IPS-11a (cell line): ENCODE measurements at regions not wholly inside any gene's neighbourhood (a gene's known extent, or its start where the extent isn't known, plus 50 kb on each side); places are given as distances from the start of the nearest gene placed in this dataset.
"Not testable (repeated sequence)": the region's sequence is repeated elsewhere in the genome, so short reads cannot be mapped to it uniquely, and the experiment has no call there.

Experiments used
- H3K4me3 ChIP-seq: one replicate; pipeline ENCODE4 v1.5.1; 2013; ENCODE audit warnings: low read depth, low read length, control low read depth

GRCh38 chr3:176097027-176097426 lies 1100.3 kb downstream of the TBL1XR1 start:
- H3K4me3 ChIP-seq, result no peak overlapping the region

- not testable (repeated sequence) for H3K4me3 ChIP-seq
These were observed 1103.4 kb downstream of the TBL1XR1 start for GRCh38 chr3:176093892-176094291.

- H3K4me3 ChIP-seq, result no peak overlapping the region
These were observed 1106.6 kb downstream of the TBL1XR1 start for GRCh38 chr3:176090727-176091126.

GRCh38 chr3:176088962-176089383 lies 1108.3 kb downstream of the TBL1XR1 start:
- H3K4me3 ChIP-seq, result no peak overlapping the region

GRCh38 chr3:176087066-176087697 lies 1110.1 kb downstream of the TBL1XR1 start:
- no peak overlapping the region for H3K4me3 ChIP-seq

- no peak overlapping the region for H3K4me3 ChIP-seq
These were observed 1117.5 kb downstream of the TBL1XR1 start for GRCh38 chr3:176079785-176080184.

- no peak overlapping the region for H3K4me3 ChIP-seq
These were observed 1118.4 kb downstream of the TBL1XR1 start for GRCh38 chr3:176078906-176079305.

GRCh38 chr3:176075491-176075890 lies 1121.8 kb downstream of the TBL1XR1 start:
- H3K4me3 ChIP-seq, result no peak overlapping the region

GRCh38 chr3:176075046-176075445 lies 1122.2 kb downstream of the TBL1XR1 start:
- H3K4me3 ChIP-seq, result no peak overlapping the region

GRCh38 chr3:176074096-176074495 lies 1123.2 kb downstream of the TBL1XR1 start:
- H3K4me3 ChIP-seq, result no peak overlapping the region

- no peak overlapping the region for H3K4me3 ChIP-seq
These were observed 1125.3 kb downstream of the TBL1XR1 start for GRCh38 chr3:176071943-176072342.

GRCh38 chr3:176068750-176069149 lies 1128.5 kb downstream of the TBL1XR1 start:
- no peak overlapping the region for H3K4me3 ChIP-seq

- no peak overlapping the region for H3K4me3 ChIP-seq
These were observed 1138.4 kb downstream of the TBL1XR1 start for GRCh38 chr3:176058856-176059255.

- no peak overlapping the region for H3K4me3 ChIP-seq
These were observed 1141.4 kb downstream of the TBL1XR1 start for GRCh38 chr3:176055836-176056235.

GRCh38 chr3:176051766-176052165 lies 1145.5 kb downstream of the TBL1XR1 start:
- no peak overlapping the region for H3K4me3 ChIP-seq

GRCh38 chr3:176046703-176047102 lies 1150.6 kb downstream of the TBL1XR1 start:
- no peak overlapping the region for H3K4me3 ChIP-seq

- H3K4me3 ChIP-seq, result no peak overlapping the region
These were observed 1155.5 kb downstream of the TBL1XR1 start for GRCh38 chr3:176041812-176042211.

GRCh38 chr3:176041185-176041584 lies 1156.1 kb downstream of the TBL1XR1 start:
- no peak overlapping the region for H3K4me3 ChIP-seq

- no peak overlapping the region for H3K4me3 ChIP-seq
These were observed 1159.6 kb downstream of the TBL1XR1 start for GRCh38 chr3:176037636-176038035.

GRCh38 chr3:176032043-176032442 lies 1165.2 kb downstream of the TBL1XR1 start:
- no peak overlapping the region for H3K4me3 ChIP-seq

- not testable (repeated sequence) for H3K4me3 ChIP-seq
These were observed 1157.1 kb downstream of the NAALADL2 start for GRCh38 chr3:176016203-176016602.

GRCh38 chr3:176015228-176015627 lies 1156.1 kb downstream of the NAALADL2 start:
- not testable (repeated sequence) for H3K4me3 ChIP-seq

GRCh38 chr3:176009256-176009655 lies 1150.1 kb downstream of the NAALADL2 start:
- H3K4me3 ChIP-seq, result no peak overlapping the region
